DMS79 treated with DMSO at 0.1 percent for 48 hours (cell line): ENCODE measurements at regions not wholly inside any gene's neighbourhood (a gene's known extent, or its start where the extent isn't known, plus 50 kb on each side); places are given as distances from the start of the nearest gene placed in this dataset.
"Not testable (repeated sequence)": the region's sequence is repeated elsewhere in the genome, so short reads cannot be mapped to it uniquely, and the experiment has no call there.

Experiments
- DNase-seq: peaks from one replicate; lab custom pipeline; 2025; lab: John Stamatoyannopoulos, UW

DNA sequence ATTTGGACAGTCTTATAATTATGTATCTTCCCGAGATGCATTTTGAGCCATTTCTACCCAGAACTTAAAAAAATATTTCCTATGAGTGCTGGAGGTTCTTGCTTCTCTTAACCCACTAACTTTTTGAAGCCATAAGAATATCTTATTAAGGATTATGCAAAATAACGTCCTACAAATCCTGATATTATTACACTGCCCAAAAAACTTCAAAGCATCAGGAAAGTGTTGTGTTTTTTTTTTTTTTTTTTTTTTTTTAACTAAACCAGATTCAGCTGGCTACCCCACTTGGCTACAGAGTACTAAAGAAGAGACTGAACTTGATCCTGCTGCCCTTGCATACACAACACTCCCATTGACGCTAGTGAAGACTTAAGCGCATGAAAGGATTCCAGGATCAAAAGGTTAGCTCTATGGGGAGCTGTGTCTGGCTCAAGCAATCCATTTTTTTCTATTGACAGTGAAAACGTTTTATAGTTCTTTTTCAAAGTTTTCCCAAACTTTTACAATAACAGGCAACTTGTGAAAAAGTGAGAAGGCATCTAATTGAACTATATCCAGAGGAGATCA is 141.4 kb downstream of the KCNRG start:
- no peak for DNase-seq

DNA sequence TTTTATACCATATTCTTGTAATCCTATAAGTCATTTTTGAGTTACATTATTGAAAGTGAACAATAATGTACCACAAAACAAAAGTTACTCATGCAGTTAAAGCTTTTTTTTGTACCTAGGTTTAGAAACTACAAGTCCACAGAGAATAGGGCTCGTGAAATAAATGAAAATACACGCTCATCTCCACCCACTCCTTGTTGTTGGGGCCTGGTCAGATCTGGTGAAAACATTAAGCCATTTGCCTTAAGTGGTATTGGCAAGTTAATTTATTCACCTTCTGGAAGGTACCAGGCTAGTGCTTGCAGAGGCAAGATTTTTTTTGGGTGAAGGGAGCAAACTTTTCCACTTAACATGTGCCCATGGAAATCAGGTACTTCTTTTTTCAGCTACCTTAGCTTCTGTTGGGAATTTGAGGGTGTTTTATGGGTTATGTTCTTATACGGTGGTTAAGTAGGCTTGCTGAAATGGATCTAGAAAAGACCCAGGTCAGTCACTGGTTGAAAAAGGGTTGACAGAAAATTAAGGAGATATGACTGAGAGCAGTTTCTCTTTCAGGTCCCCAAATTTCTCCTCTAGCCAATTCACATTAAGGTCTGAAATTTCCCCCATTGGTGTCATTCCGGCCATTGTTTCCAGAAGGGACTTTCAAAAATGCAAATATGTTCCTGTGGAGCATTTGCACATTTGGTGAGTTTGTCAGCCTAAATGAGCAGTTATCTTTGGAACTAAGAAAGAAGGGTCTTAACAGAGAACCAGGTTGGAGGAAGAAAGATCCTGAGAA is 143.3 kb downstream of the KCNRG start:
- no peak for DNase-seq

DNA sequence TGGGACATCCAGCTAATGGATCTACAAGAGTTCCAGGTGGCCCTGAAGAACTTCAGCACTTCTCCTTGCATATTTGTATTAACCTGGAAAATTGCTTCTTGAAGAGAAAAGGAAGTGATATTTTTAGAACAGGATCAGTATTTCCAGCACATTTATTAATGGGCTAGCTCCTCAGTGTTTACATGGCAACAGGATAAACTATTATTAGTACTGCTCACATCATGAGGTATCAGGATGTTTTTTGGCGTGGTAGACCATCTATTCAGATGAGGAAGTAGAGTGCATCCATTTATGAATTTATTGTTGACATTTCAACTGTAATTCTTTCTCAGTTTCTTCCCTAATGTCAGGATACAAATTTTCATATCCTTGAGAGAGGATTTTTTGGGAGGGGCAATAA is 144.4 kb downstream of the KCNRG start:
- DNase-seq: no peak

DNA sequence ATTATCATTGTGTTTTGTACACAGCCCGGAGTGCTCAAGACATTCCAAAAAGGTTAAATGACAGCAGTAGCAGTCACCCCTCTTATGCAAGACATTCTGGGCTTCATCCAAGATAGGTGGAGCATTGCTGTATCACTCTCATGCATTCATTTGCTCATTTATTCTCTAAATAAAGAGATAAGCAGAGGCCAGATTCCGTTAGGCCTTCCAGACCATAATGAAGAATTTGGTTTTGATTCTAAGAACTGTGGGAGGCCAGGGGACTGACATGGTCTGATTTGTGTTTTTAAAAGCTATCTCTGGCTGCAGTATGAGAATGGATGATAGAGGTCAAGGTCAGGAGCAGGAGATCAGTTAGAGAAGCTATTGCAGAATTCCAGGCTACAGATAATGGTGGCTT is 145.8 kb downstream of the KCNRG start:
- no peak for DNase-seq

DNA sequence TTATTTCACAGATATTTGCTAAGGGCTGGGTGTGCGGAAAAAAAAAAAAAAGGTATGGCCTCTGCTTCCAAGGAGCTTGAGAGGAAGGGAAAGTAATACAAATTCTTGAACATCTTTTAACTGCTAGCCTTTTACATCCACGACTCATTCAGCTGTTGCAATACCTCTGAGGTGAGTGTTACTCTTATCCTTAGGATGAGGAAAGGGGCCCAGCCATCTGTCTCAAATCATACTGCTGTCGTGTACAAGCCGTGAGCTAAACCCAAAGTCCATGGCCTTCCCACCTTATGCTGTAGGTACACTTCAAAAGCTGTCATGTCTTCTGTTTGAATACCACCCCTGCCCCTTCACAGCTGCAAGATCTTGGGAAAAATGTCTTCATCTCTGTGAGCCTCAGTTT is 146.8 kb downstream of the KCNRG start:
- DNase-seq: no peak

DNA sequence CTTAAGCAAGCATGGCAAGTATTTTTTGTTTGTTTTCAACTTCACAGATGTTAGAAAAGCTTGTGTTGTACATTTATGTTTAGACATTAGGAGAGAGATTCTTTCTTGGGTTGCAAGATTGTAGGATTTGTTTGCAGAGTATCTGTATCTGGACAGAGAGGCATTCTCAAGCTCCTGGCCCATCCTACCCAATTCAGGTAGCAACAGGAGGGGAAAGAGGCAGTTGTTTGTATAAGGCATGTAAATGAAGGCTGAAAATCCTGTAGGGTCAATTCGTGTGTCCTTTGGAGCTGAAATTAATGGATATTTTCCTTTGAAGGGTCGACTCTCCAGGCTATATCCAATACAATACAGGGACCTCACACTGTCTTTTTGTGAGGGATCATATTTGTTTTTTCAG is 147.3 kb downstream of the KCNRG start:
- no peak for DNase-seq

DNA sequence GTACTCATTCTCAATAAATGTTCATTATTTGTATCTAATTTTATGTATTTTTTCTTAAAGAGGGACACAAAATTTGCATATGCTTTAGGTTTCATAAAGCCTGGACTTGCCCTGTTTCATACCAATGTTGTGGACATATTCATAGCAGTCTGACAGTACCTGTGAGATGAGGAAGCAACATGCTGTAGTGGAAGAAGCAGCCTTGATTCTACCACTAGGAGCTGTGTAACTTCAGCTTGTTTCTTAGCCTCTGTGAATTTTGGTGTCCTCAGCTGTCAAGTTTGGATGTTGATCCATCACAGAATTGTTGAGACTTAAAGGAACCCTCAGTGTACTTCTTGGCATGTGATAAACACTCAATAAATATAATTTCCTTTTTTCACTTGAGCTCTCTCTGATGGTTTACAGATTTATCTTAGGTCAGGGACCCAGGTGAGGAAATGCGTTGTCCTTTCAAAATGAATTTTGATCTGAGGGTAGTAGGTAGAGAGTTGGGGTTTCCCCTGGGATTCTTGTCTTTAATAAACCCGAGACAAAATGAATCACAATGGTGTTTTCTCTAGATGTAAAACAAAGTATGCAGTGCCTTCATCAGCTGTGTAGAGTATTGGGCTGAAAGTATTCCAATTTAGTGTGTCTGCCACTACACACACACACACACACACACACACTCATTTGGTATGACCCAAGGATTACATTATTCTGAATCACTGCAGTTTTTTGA is 152.1 kb downstream of the KCNRG start:
- no peak for DNase-seq

DNA sequence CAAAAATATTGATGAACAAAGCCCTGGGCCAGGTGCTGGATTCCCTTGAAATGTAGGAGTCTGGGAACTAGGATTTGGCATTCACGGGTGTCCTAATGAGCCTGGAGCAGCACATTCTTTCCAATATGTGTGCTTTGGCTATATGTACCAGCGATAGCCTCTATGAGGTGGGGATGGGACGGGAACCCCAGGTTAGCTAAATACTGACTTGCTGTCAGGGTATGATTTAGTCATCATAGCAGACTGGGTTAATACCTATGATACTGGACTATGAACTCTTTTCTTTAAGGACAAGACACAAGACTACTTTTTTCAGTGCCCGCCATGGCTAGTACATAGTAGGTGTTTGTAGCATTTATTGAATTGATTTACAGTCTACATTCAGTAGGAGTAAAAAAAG is 152.7 kb downstream of the KCNRG start:
- no peak for DNase-seq

DNA sequence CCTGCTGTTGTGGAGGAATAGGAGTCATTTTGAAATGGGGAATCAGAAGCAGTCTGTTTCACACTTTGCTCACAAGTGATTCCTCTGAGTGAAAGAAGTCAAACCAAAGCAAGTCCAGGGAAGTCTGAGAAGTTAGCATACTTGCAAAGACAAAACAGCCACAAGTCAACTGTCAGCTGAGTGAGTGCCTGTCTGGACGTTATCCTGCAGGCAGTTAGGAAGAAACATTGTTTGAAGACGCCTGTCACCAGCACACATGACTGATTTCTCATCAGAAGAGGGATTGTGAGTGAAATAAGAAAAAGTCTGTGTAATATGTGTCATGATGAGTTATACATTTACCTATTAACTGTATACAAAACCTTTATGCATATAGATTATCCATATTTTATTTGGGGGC is 153.5 kb downstream of the KCNRG start:
- DNase-seq: no peak

DNA sequence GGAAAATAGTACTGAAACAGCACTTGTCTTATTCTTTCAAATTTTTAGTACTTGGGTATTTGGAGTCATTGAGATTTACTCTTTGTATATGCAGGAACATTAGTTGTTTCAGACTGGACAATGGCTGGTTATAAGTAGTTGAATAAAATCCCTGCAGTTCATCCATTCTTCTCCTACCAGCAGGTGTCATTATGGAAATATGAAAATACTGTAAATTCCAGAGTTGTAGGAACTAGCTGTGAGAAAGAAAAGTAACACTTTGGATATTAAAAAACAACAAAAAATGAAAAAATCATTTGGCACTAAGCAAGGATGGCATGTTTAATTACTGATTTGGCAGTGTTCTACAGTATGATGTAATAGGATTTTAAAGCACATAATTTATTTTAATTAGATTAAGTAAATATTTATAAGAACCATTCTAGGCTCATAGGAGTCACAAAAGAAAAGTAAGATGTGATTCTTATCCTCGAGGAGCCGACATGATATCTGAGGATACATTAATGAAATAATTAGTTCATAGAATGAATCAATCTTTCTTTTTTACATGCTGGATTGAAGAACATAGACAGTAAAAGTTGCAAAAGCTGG is 155.3 kb downstream of the KCNRG start:
- no peak for DNase-seq

DNA sequence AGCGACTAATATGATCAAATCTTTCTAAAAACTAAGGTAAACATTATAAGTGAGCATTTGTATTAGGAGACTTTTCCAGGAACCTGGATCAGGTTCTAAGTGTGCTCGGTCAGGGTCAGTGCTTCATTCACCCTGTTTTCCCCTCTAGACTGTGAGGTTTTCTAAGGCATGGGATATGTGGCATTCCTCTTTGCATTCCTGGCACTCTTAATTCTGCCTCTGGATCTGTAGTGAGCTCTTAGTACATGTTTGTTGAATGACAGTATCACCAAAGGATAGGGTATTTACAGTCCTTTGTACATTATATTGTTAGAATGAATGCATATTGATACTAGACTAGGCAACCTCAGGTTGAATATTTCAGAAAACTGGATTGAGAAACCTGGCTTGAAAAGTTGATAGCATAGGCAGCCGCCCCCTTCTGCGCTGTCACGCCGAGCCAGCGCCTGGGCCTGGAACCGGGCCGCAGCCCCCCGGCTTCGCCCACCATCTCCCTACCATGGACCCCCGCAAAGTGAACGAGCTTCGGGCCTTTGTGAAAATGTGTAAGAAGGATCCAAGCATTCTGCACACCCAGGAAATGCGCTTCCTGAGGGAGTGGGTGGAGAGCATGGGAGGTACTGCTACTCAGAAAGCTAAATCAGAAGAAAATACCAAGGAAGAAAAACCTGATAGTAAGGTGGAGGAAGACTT is 156.5 kb downstream of the KCNRG start:
- no peak for DNase-seq

DNA sequence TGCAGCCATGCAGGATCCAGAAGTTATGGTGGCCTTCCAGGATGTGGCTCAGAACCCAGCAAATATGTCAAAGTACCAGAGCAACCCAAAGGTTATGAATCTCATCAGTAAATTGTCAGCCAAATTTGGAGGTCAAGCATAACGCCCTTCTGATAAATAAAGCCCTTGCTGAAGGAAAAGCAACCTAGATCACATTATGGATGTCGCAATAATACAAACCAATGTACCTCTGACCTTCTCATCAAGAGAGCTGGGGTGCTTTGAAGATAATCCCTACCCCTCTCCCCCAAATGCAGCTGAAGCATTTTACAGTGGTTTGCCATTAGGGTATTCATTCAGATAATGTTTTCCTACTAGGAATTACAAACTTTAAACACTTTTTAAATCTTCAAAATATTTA is 157.8 kb downstream of the KCNRG start:
- not testable (repeated sequence) for DNase-seq

DNA sequence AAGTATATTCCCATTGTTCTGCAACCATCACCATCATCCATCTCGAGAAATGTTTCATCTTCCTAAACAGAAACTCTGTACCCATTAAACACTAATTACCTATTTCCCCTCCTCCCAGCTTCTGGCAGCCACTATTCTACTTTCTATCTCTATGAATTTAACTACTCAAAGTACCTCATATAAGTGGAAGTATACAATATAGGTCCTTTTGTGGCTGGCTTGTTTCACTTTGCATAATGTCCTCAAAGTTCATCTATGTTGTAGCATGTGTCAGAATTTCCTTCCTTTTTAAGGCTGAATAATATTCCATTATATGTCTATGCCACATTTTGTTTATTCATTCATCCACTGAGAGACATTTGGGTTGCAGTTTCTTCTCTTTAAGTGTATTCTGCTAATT is 159.4 kb downstream of the KCNRG start:
- DNase-seq: no peak

DNA sequence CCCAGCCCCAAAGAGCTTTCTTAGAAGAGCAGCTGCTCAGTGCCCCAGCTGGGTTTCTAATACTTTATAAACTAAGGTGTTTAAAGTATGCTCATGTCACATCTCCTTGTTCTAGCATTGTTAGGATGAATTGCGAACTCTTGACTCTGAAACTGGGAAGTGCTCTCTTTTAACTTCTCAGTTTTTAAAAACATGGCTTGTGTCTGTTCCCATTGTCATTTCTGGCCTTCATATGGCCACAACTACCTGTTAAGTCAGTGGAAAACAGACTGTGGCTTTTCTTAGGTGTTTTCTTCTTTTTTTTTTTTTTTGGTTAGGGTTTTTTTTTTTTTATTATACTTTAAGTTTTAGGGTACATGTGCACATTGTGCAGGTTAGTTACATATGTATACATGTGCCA is 164.7 kb downstream of the KCNRG start:
- DNase-seq: no peak

DNA sequence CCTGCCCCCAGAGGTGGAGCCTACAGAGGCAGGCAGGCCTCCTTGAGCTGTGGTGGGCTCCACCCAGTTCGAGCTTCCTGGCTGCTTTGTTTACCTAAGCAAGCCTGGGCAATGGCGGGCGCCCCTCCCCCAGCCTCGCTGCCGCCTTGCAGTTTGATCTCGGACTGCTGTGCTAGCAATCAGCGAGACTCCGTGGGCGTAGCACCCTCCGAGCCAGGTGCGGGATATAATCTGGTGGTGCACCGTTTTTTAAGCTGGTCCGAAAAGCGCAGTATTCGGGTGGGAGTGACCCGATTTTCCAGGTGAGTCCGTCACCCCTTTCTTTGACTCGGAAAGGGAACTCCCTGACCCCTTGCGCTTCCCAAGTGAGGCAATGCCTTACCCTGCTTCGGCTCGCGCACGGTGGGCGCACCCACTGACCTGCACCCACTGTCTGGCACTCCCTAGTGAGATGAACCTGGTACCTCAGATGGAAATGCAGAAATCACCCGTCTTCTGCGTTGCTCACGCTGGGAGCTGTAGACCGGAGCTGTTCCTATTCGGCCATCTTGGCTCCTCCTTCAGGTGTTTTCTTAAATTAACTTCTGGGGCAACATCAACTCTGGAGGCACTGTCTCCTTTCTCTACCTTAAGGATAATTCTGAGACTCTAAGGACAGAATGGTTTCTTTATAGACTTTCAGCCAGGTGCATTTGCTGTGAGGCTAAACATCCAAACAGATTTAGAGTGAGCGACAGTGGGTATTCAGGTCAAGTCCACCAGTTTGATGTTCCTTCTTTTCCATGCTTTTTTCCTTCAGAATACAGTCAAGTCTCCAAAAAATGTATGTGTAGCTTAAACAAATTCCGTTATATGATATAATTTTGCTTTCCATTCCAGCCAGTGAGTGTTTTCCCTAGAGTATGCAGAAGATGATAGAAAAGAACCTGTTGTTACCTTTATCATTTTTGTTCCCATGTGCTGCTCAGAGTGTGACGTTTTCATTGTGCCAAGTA is 170.8 kb downstream of the KCNRG start:
- not testable (repeated sequence) for DNase-seq

DNA sequence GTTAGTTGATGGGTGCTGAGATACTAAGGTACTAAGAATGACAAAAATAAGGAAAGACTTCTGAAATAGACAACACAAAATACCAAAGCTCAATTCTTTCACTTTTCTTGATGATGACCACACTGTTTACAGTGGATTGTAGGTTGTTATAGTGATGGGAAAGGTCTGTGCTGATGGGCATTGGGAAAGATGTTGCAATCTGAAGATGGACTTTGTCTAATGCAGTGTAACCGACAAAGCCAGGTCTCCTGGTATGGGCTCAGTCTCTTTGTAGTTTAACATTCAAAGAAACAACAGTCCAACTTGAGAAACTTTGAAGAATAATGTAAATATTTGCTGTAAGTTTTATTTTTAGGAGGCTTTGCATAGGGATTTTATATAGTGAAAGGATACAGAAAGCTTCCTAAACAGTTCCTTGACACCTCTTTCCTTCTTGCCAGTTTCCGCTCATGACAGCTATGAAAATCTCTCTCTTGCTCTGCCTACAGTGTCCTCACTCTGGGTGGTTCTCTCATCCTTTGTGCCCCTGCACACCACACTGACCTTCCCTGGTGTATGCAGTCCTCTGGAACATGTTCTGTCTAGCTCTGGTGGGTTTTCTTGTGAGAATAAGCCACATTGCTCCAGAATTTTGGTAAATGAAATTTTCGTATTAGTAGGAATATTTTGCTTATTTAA is 172.2 kb downstream of the KCNRG start:
- DNase-seq: no peak

DNA sequence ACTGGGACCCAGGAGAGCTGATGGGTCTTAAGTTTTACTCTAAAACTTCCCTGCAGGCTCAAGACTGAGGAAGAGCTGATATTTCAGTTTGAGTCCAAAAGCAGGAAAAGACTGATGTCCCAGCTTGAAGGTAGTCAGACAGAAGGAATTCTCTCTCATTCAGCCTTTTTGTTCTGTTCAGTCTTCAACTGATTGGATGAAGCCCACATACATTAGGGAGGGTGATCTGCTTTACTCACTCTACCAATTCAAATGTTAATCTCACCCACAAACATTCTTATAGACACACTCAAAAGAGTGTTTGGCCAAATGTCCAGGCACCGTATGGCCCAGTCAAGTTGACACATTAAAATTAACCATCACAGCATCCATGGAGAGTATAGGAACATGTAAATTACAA is 173.5 kb downstream of the KCNRG start:
- no peak for DNase-seq

DNA sequence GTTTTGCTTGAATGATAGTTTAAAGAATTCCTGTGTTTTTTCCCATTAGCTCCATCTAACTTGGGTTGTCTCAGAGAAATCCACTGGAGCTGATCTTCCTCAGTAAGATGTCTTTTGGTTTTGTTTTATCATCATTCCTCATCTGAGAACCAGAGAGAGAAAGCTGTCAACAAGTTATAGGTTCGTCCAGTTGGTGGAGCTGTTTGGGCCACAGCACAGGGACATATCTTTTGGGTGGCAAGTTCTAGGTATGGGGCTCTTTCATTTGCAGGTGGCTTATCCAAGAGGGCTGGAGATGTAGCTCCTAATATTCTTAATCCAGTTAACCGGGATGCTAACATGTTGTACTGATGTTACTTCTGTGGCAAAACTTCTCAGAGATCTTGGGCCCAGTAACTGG is 174.2 kb downstream of the KCNRG start:
- DNase-seq: no peak

DNA sequence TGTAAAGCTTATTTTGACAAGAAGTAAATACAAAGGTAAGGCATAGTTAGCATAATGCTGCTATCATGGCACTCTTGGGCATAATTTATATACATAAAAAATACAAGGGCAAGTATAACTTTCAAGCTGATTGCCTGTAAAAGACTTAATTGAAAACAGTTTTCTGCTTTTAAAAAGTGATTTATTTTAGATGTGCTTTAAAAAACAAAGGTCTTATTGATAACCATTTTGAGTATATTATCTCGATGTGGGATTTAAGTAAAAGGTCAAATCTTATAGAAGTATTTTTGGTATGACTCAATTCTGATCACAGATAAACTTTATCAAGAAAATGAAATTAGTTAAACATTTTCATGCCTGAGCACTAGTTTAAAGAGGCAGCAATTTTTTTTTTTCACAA is 175.8 kb downstream of the KCNRG start:
- DNase-seq: no peak

DNA sequence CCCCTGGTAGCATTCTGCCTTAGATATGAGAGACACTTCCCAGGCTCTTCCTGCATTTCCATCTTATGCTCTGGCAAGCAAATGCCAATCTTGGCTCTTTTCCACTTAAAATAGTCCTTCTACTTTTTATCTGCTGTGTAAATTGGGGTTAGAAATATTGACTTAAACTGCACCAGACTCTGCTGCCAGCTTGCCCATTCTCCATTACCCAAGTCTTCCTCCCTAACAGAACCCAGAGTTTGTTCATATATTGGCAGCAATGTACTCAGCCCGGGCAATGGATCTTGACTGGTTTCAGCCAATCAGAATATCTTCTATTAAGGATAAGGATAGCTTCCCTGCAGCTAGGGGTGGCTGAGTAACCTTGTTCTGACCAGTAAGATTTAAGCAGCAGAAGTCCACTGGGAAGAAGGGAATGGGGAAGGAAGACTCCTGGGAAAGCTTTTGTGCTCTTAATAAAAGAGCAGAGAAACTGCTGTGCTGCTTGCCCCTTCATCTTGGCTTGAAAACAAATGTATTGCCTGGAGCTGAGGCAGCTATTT is 177.1 kb downstream of the KCNRG start:
- no peak for DNase-seq
